ENCODE measurements at regions not wholly inside any gene's neighbourhood (a gene's known extent, or its start where the extent isn't known, plus 50 kb on each side); places are given as distances from the start of the nearest gene placed in this dataset.

DNA sequence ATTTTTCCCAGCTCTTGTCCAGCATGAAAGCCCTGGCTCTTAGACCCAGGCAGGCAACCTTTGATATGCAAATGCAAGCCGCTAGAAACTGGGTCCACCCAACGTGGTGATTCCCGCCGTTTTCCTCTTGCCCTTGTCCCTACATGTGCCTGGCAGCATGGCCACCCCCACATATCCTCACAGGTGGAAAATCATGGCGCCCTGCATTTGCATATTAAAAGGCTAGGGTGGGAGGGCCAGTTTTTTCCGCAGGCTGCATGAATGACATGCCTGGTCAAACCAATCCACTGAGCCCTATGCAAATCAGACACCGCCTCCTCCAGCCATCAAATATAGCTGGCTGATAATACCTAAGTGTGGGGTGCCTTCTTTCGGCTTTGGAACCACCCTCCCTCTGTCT is 1091.8 kb upstream of the NXPH2 start:
- TF ChIP-seq, protein P1, sequence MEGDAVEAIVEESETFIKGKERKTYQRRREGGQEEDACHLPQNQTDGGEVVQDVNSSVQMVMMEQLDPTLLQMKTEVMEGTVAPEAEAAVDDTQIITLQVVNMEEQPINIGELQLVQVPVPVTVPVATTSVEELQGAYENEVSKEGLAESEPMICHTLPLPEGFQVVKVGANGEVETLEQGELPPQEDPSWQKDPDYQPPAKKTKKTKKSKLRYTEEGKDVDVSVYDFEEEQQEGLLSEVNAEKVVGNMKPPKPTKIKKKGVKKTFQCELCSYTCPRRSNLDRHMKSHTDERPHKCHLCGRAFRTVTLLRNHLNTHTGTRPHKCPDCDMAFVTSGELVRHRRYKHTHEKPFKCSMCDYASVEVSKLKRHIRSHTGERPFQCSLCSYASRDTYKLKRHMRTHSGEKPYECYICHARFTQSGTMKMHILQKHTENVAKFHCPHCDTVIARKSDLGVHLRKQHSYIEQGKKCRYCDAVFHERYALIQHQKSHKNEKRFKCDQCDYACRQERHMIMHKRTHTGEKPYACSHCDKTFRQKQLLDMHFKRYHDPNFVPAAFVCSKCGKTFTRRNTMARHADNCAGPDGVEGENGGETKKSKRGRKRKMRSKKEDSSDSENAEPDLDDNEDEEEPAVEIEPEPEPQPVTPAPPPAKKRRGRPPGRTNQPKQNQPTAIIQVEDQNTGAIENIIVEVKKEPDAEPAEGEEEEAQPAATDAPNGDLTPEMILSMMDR (optimal IDR thresholded peaks at IDR 0.05 in 1 of 3, IDR thresholded peaks at IDR 0.05 in 1 of 3, conservative IDR thresholded peaks at IDR 0.05 in 1 of 3; ENCODE audit: extremely low read depth in 1 of 3, insufficient read depth in 2 of 3, low read length in 3 of 3), result no peak
- TF ChIP-seq EZH2 (IDR thresholded peaks at IDR 0.05; ENCODE audit: low read length), result no peak
